ENCODE measurements at regions not wholly inside any gene's neighbourhood (a gene's known extent, or its start where the extent isn't known, plus 50 kb on each side); places are given as distances from the start of the nearest gene placed in this dataset.

- no peak for TF ChIP-seq SIN3A (IDR thresholded peaks at IDR 0.05; ENCODE audit: low read depth, low read length)
- TF ChIP-seq SMAD5 (IDR thresholded peaks at IDR 0.05; ENCODE audit: low read depth): no peak
- no peak for TF ChIP-seq CEBPB (IDR thresholded peaks at IDR 0.05; ENCODE audit: borderline replicate concordance in 1 of 2, low read depth in 2 of 2, low read length in 2 of 2)
- TF ChIP-seq WRNIP1 (IDR thresholded peaks at IDR 0.05; ENCODE audit: borderline replicate concordance, low read depth, low read length): no peak
These were observed 173.1 kb downstream of the MC4R start (continued) for GRCh38 chr18:60199505-60199904.

GRCh38 chr18:60197671-60198462 is 174.7 kb downstream of the MC4R start:
- Histone ChIP-seq H3K27ac (ENCODE audit: control insufficient read depth, insufficient read depth) (no peak overlapping the region), H3K9me3 (replicated peaks; ENCODE audit: control insufficient read depth, insufficient read depth, low read length) (no peaks in the 10 kb centered on the region), H4K20me1 (ENCODE audit: control insufficient read depth, insufficient read depth) (no peaks in the 10 kb centered on the region), H3K9ac (ENCODE audit: control insufficient read depth, insufficient read depth, low read length) (no peak overlapping the region), H3K79me2 (ENCODE audit: control insufficient read depth, insufficient read depth, low read length) (no peaks in the 10 kb centered on the region), H3K4me1 (ENCODE audit: control insufficient read depth, insufficient read depth, low read length) (no peaks in the 10 kb centered on the region), H3K4me2 (ENCODE audit: control insufficient read depth, insufficient read depth) (no peak overlapping the region), H3K4me3 (no peak overlapping the region), H2AFZ (ENCODE audit: control insufficient read depth, low read depth, low read length) (no peak overlapping the region), H3K36me3 (ENCODE audit: control insufficient read depth in 2 of 2, insufficient read depth in 2 of 2, low read length in 1 of 2) (no peaks in the 10 kb centered on the region), H3K27me3 (replicated peaks in 1 of 2; ENCODE audit: control insufficient read depth in 2 of 2, insufficient read depth in 2 of 2, low read length in 1 of 2) (0 out of 4 replicates have a peak, but pooled peaks cover 0 to 2% of the 10 kb centered on the region in 2 experiments)
- intact Hi-C loops (cut with micrococcal nuclease; ENCODE audit: unreplicated experiment) (no loop called here), in situ Hi-C loops (cut with MboI) (no loop called here)
- no TSS peak for BruUV-seq (replicated peaks)
- FAIRE-seq (no peak), ATAC-seq (no peak), DNase-seq (ENCODE audit: low read depth, low spot score) (no peak)
- 10% methylated on average over 3 of the region's 3 CpGs for WGBS (ENCODE audit: insufficient coverage, insufficient replicate concordance, low lambda C conversion rate, missing lambda C conversion rate)
- POLR2A ChIA-PET: no interaction called here
- CTCF ChIA-PET: no interaction called here
- RAD21 ChIA-PET (ENCODE audit: unreplicated experiment): no interaction called here
- SMC1A ChIA-PET (ENCODE audit: uncharacterized antibody, unreplicated experiment): no interaction called here
- TF ChIP-seq BMI1 (IDR thresholded peaks at IDR 0.05; ENCODE audit: borderline replicate concordance) (no peak), TCF7 (IDR thresholded peaks at IDR 0.05; ENCODE audit: borderline replicate concordance) (no peak), PRDM15 (CRISPR knock-in tag; IDR thresholded peaks at IDR 0.05) (no peak), IRF5 (IDR thresholded peaks at IDR 0.05; ENCODE audit: borderline replicate concordance) (no peak), RBBP5 (conservative IDR thresholded peaks at IDR 0.05) (no peak), IKZF1 (conservative IDR thresholded peaks at IDR 0.05) (no peak), KAT2A (conservative IDR thresholded peaks at IDR 0.05; ENCODE audit: control insufficient read depth, low read depth, low read length) (no peak), CHD2 (IDR thresholded peaks at IDR 0.05; ENCODE audit: borderline replicate concordance, low read depth, low read length) (no peak), SMAD5 (IDR thresholded peaks at IDR 0.05; ENCODE audit: low read depth) (no peak), DPF2 (IDR thresholded peaks at IDR 0.05) (no peak), SUPT20H (IDR thresholded peaks at IDR 0.05; ENCODE audit: borderline replicate concordance, control insufficient read depth, low read depth, low read length) (no peak), EGR1 (IDR thresholded peaks at IDR 0.05; ENCODE audit: borderline replicate concordance in 1 of 2, low read depth in 2 of 2, low read length in 2 of 2) (no peak)

All from GM12878 (cell line).